Astrocyte (in vitro differentiated cells and primary cell): ENCODE measurements at regions not wholly inside any gene's neighbourhood (a gene's known extent, or its start where the extent isn't known, plus 50 kb on each side); places are given as distances from the start of the nearest gene placed in this dataset.

Experiments
- EZH2 ChIP-seq: IDR thresholded peaks from 2 replicates; pipeline ENCODE4 v1.6.1; 2012; ENCODE audit warnings: mild to moderate bottlenecking, low read length, inconsistent platforms; ENCODE audit not compliant: insufficient read depth
- TF ChIP-seq, protein P1 (sequence below): IDR thresholded peaks from 2 replicates; pipeline ENCODE4 v1.5.1; 2011; ENCODE audit warnings: low read depth, mild to moderate bottlenecking, inconsistent platforms, low read length, moderate library complexity; ENCODE audit not compliant: insufficient read depth

DNA sequence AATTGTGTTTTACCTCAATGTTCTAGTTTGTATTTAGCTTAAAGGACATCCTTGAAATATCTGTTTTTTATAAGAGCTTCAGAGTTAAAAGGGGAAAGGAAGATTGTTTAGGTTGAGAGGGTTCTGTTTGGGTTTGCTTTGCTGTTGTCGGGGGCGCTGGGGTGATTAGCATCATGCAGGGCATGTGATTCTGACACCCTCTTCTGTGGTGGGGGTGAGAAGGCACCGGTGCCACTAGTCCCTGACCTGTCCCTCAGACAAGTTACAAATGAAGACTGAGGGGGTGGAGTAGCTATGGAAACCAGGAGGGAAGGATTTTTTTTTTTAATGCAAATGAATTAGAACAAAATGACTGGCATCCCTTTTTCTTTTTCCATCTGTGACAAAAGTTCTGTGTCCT is 291.3 kb downstream of the RPAP3 start:
- TF ChIP-seq, protein P1, sequence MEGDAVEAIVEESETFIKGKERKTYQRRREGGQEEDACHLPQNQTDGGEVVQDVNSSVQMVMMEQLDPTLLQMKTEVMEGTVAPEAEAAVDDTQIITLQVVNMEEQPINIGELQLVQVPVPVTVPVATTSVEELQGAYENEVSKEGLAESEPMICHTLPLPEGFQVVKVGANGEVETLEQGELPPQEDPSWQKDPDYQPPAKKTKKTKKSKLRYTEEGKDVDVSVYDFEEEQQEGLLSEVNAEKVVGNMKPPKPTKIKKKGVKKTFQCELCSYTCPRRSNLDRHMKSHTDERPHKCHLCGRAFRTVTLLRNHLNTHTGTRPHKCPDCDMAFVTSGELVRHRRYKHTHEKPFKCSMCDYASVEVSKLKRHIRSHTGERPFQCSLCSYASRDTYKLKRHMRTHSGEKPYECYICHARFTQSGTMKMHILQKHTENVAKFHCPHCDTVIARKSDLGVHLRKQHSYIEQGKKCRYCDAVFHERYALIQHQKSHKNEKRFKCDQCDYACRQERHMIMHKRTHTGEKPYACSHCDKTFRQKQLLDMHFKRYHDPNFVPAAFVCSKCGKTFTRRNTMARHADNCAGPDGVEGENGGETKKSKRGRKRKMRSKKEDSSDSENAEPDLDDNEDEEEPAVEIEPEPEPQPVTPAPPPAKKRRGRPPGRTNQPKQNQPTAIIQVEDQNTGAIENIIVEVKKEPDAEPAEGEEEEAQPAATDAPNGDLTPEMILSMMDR: no peak
- no peak for TF ChIP-seq EZH2
